Panc1 (cell line): ENCODE measurements at regions not wholly inside any gene's neighbourhood (a gene's known extent, or its start where the extent isn't known, plus 50 kb on each side); places are given as distances from the start of the nearest gene placed in this dataset.

Experiments
- ATAC-seq: fragments of 200-7000 bp; cut with Tn5 transposase; 2 replicates; pipeline ENCODE4 v1.9.1; 2020; ENCODE audit warnings: mild to moderate bottlenecking, moderate library complexity
- BruUV-seq: library from RNA; stranded (reverse); fragments of 400-500 nt; replicated peaks from 2 replicates; lab custom pipeline; 2021; lab: Mats Ljungman, UMichigan
- CTCF ChIA-PET: fragments of 300-600 bp; sonication (Branson Sonifier 250); formaldehyde crosslinking; loops from one replicate; lab custom pipeline; 2022; ENCODE audit warnings: antibody characterized with exemption; lab: Charles Lee
- POLR2A ChIA-PET: fragments of 300-600 bp; sonication (Branson Sonifier 250); formaldehyde crosslinking; loops from one replicate; lab custom pipeline; 2022; ENCODE audit warnings: antibody characterized with exemption; lab: Charles Lee
- DNase-seq: peaks from one replicate; pipeline ENCODE4 v3.0.0-alpha.2; 2010; ENCODE audit warnings: low read depth, low spot score
- H3K27ac ChIP-seq: 2 replicates; pipeline ENCODE4 v1.5.1; 2011; ENCODE audit warnings: mild to moderate bottlenecking, low read length, inconsistent platforms
- H3K27me3 ChIP-seq: fragments of 200-500 bp; sonication (Bioruptor generic); 2 replicates; pipeline ENCODE4 v1.6.0; 2014; ENCODE audit warnings: low read length, inconsistent platforms; ENCODE audit not compliant: control insufficient read depth, insufficient read depth
- H3K36me3 ChIP-seq: fragments of 200-500 bp; sonication (Bioruptor generic); 2 replicates; pipeline ENCODE4 v1.5.1; 2014; ENCODE audit warnings: inconsistent platforms, mild to moderate bottlenecking, low read length, moderate library complexity; ENCODE audit not compliant: control insufficient read depth, insufficient read depth
- H3K4me1 ChIP-seq: 2 replicates; pipeline ENCODE4 v1.5.1; 2011; ENCODE audit warnings: inconsistent platforms, mild to moderate bottlenecking, low read length, moderate library complexity; ENCODE audit not compliant: control insufficient read depth, insufficient read depth
- H3K4me3 ChIP-seq, 2 experiments: 2 replicates each; pipeline ENCODE4 v1.5.1; 2011 to 2012; ENCODE audit warnings: low read depth in 2 of 2, low read length in 2 of 2, mild to moderate bottlenecking in 2 of 2, inconsistent platforms in 1 of 2, moderate library complexity in 1 of 2
- H3K9me3 ChIP-seq: fragments of 200-500 bp; sonication (Bioruptor generic); 2 replicates; pipeline ENCODE4 v1.5.1; 2014; ENCODE audit warnings: low read depth, mild to moderate bottlenecking, inconsistent platforms, low read length, moderate library complexity; ENCODE audit not compliant: control insufficient read depth, insufficient read depth
- CTCF ChIP-seq: fragments of 450-650 bp; IDR thresholded peaks from 2 replicates; pipeline ENCODE4 v1.5.1; 2017; ENCODE audit warnings: mild to moderate bottlenecking
- POLR2AphosphoS5 ChIP-seq: IDR thresholded peaks from 2 replicates; pipeline ENCODE4 v1.6.1; 2012; ENCODE audit warnings: mild to moderate bottlenecking, low read depth, low read length, moderate library complexity
- REST ChIP-seq, 2 experiments: IDR thresholded peaks; 2 replicates each; pipeline ENCODE4 v1.6.1; 2011 to 2012; ENCODE audit warnings: low read depth in 2 of 2, control low read depth in 1 of 2, low read length in 1 of 2, mild to moderate bottlenecking in 1 of 2, moderate library complexity in 1 of 2; ENCODE audit not compliant: insufficient read depth in 1 of 2
- SIN3A ChIP-seq: IDR thresholded peaks from 2 replicates; pipeline ENCODE4 v1.6.1; 2012; ENCODE audit warnings: low read depth, mild to moderate bottlenecking, low read length, moderate library complexity, borderline replicate concordance; ENCODE audit not compliant: insufficient read depth
- TCF7L2 ChIP-seq: IDR thresholded peaks from 2 replicates; pipeline ENCODE4 v1.6.1; 2011; ENCODE audit warnings: mild to moderate bottlenecking, low read depth, low read length, inconsistent platforms
- in situ Hi-C: cut with HindIII; loops from 2 replicates; pipeline ENCODE4 v1.10.0; 2016; ENCODE audit warnings: low sequenced_read_pairs, low pct_unique_long_range_greater_than_20kb
- intact Hi-C: fragments of 100-400 bp; cut with micrococcal nuclease; formaldehyde crosslinking; loops from one replicate; pipeline ENCODE4 v1.10.0; 2022; ENCODE audit not compliant: unreplicated experiment

- no peak for DNase-seq
- no peaks in the 10 kb centered on the region for H3K36me3 ChIP-seq
- TF ChIP-seq CTCF, result no peak
- TF ChIP-seq REST (IDR thresholded peaks at IDR 0.05; ENCODE audit: insufficient read depth in 1 of 2, low read depth in 2 of 2, low read length in 1 of 2), result no peak
- TF ChIP-seq SIN3A, result no peak
- no peak for TF ChIP-seq POLR2AphosphoS5
- TF ChIP-seq TCF7L2, result no peak
- ATAC-seq, result no peak
- POLR2A ChIA-PET, result no interaction called here
- H3K4me3 ChIP-seq, result no peak overlapping the region
- no peak overlapping the region for H3K27ac ChIP-seq
- CTCF ChIA-PET, result no interaction called here
- in situ Hi-C loops, result no loop called here
- H3K9me3 ChIP-seq, result no peaks in the 10 kb centered on the region
- intact Hi-C loops, result no loop called here
- BruUV-seq, result no TSS peak
- no peaks in the 10 kb centered on the region for H3K4me1 ChIP-seq
- H3K27me3 ChIP-seq, result no peaks in the 10 kb centered on the region
These were observed 458.4 kb upstream of the RGS6 start for GRCh38 chr14:71473843-71474242.

- Histone ChIP-seq H3K9me3 (no peaks in the 10 kb centered on the region), H3K4me1 (no peaks in the 10 kb centered on the region), H3K36me3 (no peaks in the 10 kb centered on the region), H3K4me3 (no peak overlapping the region), H3K27me3 (no peaks in the 10 kb centered on the region), H3K27ac (no peak overlapping the region)
- POLR2A ChIA-PET, result no interaction called here
- ATAC-seq, result no peak
- DNase-seq, result no peak
- BruUV-seq, result no TSS peak
- no peak for TF ChIP-seq POLR2AphosphoS5
- TF ChIP-seq TCF7L2, result no peak
- TF ChIP-seq SIN3A, result no peak
- no peak for TF ChIP-seq CTCF
- TF ChIP-seq REST (IDR thresholded peaks at IDR 0.05; ENCODE audit: insufficient read depth in 1 of 2, low read depth in 2 of 2, low read length in 1 of 2), result no peak
- in situ Hi-C loops (no loop called here), intact Hi-C loops (no loop called here)
- CTCF ChIA-PET, result no interaction called here
These were observed 457.6 kb upstream of the RGS6 start for GRCh38 chr14:71474301-71475265.
